Upper lobe of left lung (tissue), 6 donors: ENCODE measurements at regions not wholly inside any gene's neighbourhood (a gene's known extent, or its start where the extent isn't known, plus 50 kb on each side); places are given as distances from the start of the nearest gene placed in this dataset.

ENCODE experiments used
- ATAC-seq, 2 donors: fragments of 200-7000 bp; cut with Tn5 transposase; one replicate each; pipeline ENCODE4 v1.9.1; 2022; ENCODE audit warnings: mild to moderate bottlenecking in 2 of 2, moderate library complexity in 2 of 2; ENCODE audit not compliant: low FRiP score in 2 of 2
- DNase-seq, 2 donors: peaks; one replicate each; pipeline ENCODE4 v3.0.0-alpha.2; 2019 to 2020
- H3K27ac ChIP-seq, 4 donors: fragments of 200-600 bp; sonication (generic); one replicate each; pipeline ENCODE4 v1.5.1; 2016 to 2019
- H3K27me3 ChIP-seq, 4 donors: fragments of 200-600 bp; sonication (generic); one replicate each; pipeline ENCODE4 v1.5.1; 2017 to 2019
- H3K36me3 ChIP-seq, 4 donors: fragments of 200-600 bp; sonication (generic); one replicate each; pipeline ENCODE4 v1.5.1; 2016 to 2019
- H3K4me1 ChIP-seq, 4 donors: fragments of 200-600 bp; sonication (generic); one replicate each; pipeline ENCODE4 v1.5.1; 2018 to 2019
- H3K4me3 ChIP-seq, 4 donors: fragments of 200-600 bp; sonication (generic); one replicate each; pipeline ENCODE4 v1.5.1; 2017 to 2019; ENCODE audit warnings: mild to moderate bottlenecking in 2 of 4, moderate library complexity in 1 of 4
- H3K9me3 ChIP-seq, 4 donors: fragments of 200-600 bp; sonication (generic); one replicate each; pipeline ENCODE4 v1.5.1; 2018 to 2019
- CTCF ChIP-seq, 6 experiments: fragments of 450-650 bp in 4 of 6; fragments of 200-600 bp in 2 of 6; sonication (generic) in 2 of 6; IDR thresholded peaks; one replicate each; pipeline ENCODE4 v1.5.1; 2016 to 2019; ENCODE audit warnings: antibody characterized with exemption in 6 of 6
- EP300 ChIP-seq, 4 donors: sonication (generic); formaldehyde crosslinking; IDR thresholded peaks; one replicate each; pipeline ENCODE4 v1.5.1; 2017; ENCODE audit warnings: antibody characterized with exemption in 4 of 4, control low read depth in 2 of 4
- POLR2A ChIP-seq, 4 donors: fragments of 450-650 bp; IDR thresholded peaks; one replicate each; pipeline ENCODE4 v1.5.1; 2016 to 2017; ENCODE audit warnings: antibody characterized with exemption in 4 of 4, mild to moderate bottlenecking in 2 of 4
- POLR2AphosphoS5 ChIP-seq, 2 donors: sonication (generic); formaldehyde crosslinking; IDR thresholded peaks; one replicate each; pipeline ENCODE4 v1.5.1; 2017; ENCODE audit warnings: antibody characterized with exemption in 2 of 2
- WGBS, 2 donors: methylation state at CpG; one replicate each; pipeline ENCODE4 v1.1.5; 2017 to 2018; 5-methylcytosine and 5-hydroxymethylcytosine counted together
- donor health status: DM: no; HTN: no; CAD: no; lungs with moderate emphysema.
- donor health status: DM: no; HTN: yes; CAD: no; lungs with severe emphysema.

DNA sequence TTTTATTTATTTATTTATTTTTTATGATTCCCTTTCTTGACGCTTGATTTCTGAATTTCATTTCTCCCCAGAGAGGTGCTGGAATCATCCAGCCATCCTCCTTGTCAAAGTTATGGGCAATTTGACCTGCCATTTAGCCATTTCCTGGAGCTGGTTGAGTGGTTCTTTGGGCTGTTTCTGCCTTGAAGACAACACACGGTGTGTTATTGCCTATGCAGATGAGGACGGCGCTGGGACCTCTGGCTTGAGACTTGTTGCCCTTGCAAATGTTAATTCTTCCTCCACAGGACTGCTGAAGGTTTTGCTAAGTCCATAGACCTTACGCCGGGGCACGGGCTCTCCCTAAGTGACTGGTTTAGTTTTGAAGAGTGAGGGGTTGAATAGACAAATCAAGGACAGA lies 147.9 kb upstream of the PLET1 start:
- TF ChIP-seq POLR2AphosphoS5 (IDR thresholded peaks at IDR 0.05) (no peak), POLR2A (IDR thresholded peaks at IDR 0.05) (no peak), CTCF (IDR thresholded peaks at IDR 0.05) (no peak), EP300 (IDR thresholded peaks at IDR 0.05) (no peak)
- no peak for ATAC-seq
- 49 to 57% methylated on average over 7 of the region's 7 CpGs for WGBS, 2 donors

DNA sequence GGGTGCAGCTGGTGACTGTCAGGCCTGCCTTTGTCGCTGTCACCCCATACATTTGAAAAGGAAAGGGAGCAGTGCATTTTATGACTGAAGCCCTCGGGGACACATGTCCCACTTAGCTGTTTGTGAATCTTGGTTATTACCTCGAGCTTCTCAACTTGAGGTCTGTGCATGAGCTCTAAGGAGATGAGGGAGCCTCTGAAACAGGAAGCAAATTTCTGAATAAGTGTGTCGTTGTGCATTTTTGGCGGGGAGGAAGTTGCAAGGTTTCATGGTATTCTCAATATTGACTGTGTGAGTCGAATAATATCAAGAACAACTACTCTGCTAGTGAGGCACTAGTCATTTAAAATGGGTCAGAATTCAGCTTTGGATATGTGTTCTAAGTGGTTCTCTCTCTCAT lies 149.7 kb upstream of the PLET1 start:
- H3K27me3 ChIP-seq = no peaks in the 10 kb centered on the region
- WGBS, 2 donors = 53 to 54% methylated on average over 6 of the region's 6 CpGs
- H3K9me3 ChIP-seq = peaks cover 0 to 5% (median 0%) of the 10 kb centered on the region in 4 donors
- TF ChIP-seq EP300 (IDR thresholded peaks at IDR 0.05) (no peak), POLR2A (IDR thresholded peaks at IDR 0.05) (no peak), CTCF (IDR thresholded peaks at IDR 0.05) (no peak), POLR2AphosphoS5 (IDR thresholded peaks at IDR 0.05) (no peak)
- H3K27ac ChIP-seq = no peak overlapping the region
- H3K36me3 ChIP-seq = no peaks in the 10 kb centered on the region
- H3K4me1 ChIP-seq = no peaks in the 10 kb centered on the region
- DNase-seq (no peak), ATAC-seq (no peak)
- H3K4me3 ChIP-seq = no peak overlapping the region

More for the DNA sequence above, 147.9 kb upstream of the PLET1 start:
- DNase-seq = no peak
- Histone ChIP-seq H3K4me1 (no peaks in the 10 kb centered on the region), H3K27me3 (no peaks in the 10 kb centered on the region), H3K27ac (no peak overlapping the region), H3K36me3 (no peaks in the 10 kb centered on the region), H3K9me3 (no peaks in the 10 kb centered on the region), H3K4me3 (no peak overlapping the region)

GRCh38 chr11:112412383-112412782 lies 151.7 kb upstream of the PLET1 start:
- Histone ChIP-seq H3K27ac (no peak overlapping the region), H3K4me1 (no peaks in the 10 kb centered on the region), H3K9me3 (peaks cover 0 to 5% (median 0%) of the 10 kb centered on the region in 4 donors), H3K36me3 (no peaks in the 10 kb centered on the region), H3K27me3 (no peaks in the 10 kb centered on the region), H3K4me3 (no peak overlapping the region)
- WGBS, 2 donors = 49 to 54% methylated on average over 4 of the region's 4 CpGs
- TF ChIP-seq CTCF (IDR thresholded peaks at IDR 0.05) (no peak), POLR2A (IDR thresholded peaks at IDR 0.05) (no peak), POLR2AphosphoS5 (IDR thresholded peaks at IDR 0.05) (no peak), EP300 (IDR thresholded peaks at IDR 0.05) (no peak)
- no peak for DNase-seq
- no peak for ATAC-seq

- Histone ChIP-seq H3K4me1 (no peaks in the 10 kb centered on the region), H3K36me3 (no peaks in the 10 kb centered on the region), H3K4me3 (no peak overlapping the region), H3K9me3 (peaks cover 0 to 5% (median 0%) of the 10 kb centered on the region in 4 donors), H3K27me3 (no peaks in the 10 kb centered on the region), H3K27ac (no peak overlapping the region)
- TF ChIP-seq CTCF (IDR thresholded peaks at IDR 0.05) = no peak
- no peak for TF ChIP-seq EP300 (IDR thresholded peaks at IDR 0.05)
- no peak for TF ChIP-seq POLR2A (IDR thresholded peaks at IDR 0.05)
- no peak for TF ChIP-seq POLR2AphosphoS5 (IDR thresholded peaks at IDR 0.05)
- WGBS, 2 donors = 25 to 41% methylated on average over 3 of the region's 3 CpGs
- no peak for DNase-seq
- no peak for ATAC-seq
Measured at GRCh38 chr11:112417339-112417738, 156.7 kb upstream of the PLET1 start.

DNA sequence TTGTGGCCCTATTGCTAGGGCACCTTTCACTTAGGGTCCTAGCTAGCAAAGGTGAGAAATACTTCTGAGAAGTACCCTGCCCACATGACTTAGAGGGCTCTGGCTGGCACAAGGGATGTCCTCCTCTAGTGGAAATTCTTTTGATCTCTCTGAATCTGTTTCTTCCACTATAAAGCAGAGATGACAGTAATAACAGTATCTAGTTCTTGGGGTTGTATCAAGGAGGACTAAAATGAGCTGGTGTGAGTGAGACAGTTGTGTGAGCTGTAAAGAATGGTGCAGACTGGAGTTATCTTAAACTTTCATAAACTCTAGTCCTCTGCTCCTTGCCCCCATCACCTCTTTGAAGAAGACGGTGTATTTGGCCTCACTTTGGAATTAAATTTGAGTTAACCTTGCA lies 157.8 kb upstream of the PLET1 start:
- H3K4me1 ChIP-seq = no peaks in the 10 kb centered on the region
- DNase-seq (no peak), ATAC-seq (no peak)
- H3K36me3 ChIP-seq = no peaks in the 10 kb centered on the region
- 75 to 89% methylated on average over 1 of the region's 1 CpG for WGBS, 2 donors
- no peak overlapping the region for H3K27ac ChIP-seq
- H3K4me3 ChIP-seq = no peak overlapping the region
- H3K27me3 ChIP-seq = no peaks in the 10 kb centered on the region
- TF ChIP-seq CTCF (IDR thresholded peaks at IDR 0.05) (no peak), POLR2A (IDR thresholded peaks at IDR 0.05) (no peak), POLR2AphosphoS5 (IDR thresholded peaks at IDR 0.05) (no peak), EP300 (IDR thresholded peaks at IDR 0.05) (no peak)
- H3K9me3 ChIP-seq = peaks cover 0 to 5% (median 0%) of the 10 kb centered on the region in 4 donors
